GM10248 (cell line): ENCODE measurements at regions not wholly inside any gene's neighbourhood (a gene's known extent, or its start where the extent isn't known, plus 50 kb on each side); places are given as distances from the start of the nearest gene placed in this dataset.

Experiments
- CTCF ChIA-PET: fragments of 300-600 bp; sonication (Branson Sonifier 250); formaldehyde crosslinking; extraction: SDS; loops from one replicate; lab custom pipeline; 2021; ENCODE audit warnings: antibody characterized with exemption; lab: Yijun Ruan, JAX
- POLR2A ChIA-PET: fragments of 350-650 bp; sonication (Branson Sonifier 250); formaldehyde crosslinking; extraction: SDS; loops from one replicate; lab custom pipeline; 2020; ENCODE audit warnings: antibody characterized with exemption; lab: Yijun Ruan, JAX
- DNase-seq: peaks from one replicate; pipeline ENCODE4 v3.0.0; 2012; ENCODE audit errors: extremely low spot score
- CTCF ChIP-seq: IDR thresholded peaks from 2 replicates; pipeline ENCODE4 v1.5.1; 2012; ENCODE audit warnings: mild to moderate bottlenecking, low read depth; ENCODE audit errors: extremely low read depth, missing control alignments, control extremely low read depth

GRCh38 chr16:9598731-9599083 lies 507.3 kb downstream of the HAPSTR1 start:
- POLR2A ChIA-PET, result no interaction called here
- CTCF ChIA-PET, result no interaction called here
- TF ChIP-seq CTCF, result no peak
- no peak for DNase-seq

GRCh38 chr16:9599415-9600120 lies 508.1 kb downstream of the HAPSTR1 start:
- no peak for DNase-seq
- no peak for TF ChIP-seq CTCF
- CTCF ChIA-PET, result no interaction called here
- POLR2A ChIA-PET, result no interaction called here

GRCh38 chr16:9602189-9602588 lies 510.7 kb downstream of the HAPSTR1 start:
- DNase-seq, result no peak
- POLR2A ChIA-PET, result no interaction called here
- CTCF ChIA-PET, result no interaction called here
- no peak for TF ChIP-seq CTCF

GRCh38 chr16:9603316-9603715 lies 511.9 kb downstream of the HAPSTR1 start:
- TF ChIP-seq CTCF, result no peak
- POLR2A ChIA-PET, result no interaction called here
- no peak for DNase-seq
- CTCF ChIA-PET, result interaction anchor here (1.6 kb wide), 1 partner anchor 10 kb away, joined by 7 read pairs; no protein-coding TSS in a partner anchor

- CTCF ChIA-PET, result no interaction called here
- no peak for TF ChIP-seq CTCF
- no peak for DNase-seq
- POLR2A ChIA-PET, result no interaction called here
Observed at GRCh38 chr16:9607515-9608230, 516.2 kb downstream of the HAPSTR1 start.

GRCh38 chr16:9610727-9611126 lies 519.3 kb downstream of the HAPSTR1 start:
- ChIA-PET CTCF (interaction anchor here (1.3 to 1.5 kb wide), 2 partner anchors 9 to 88 kb away, joined by 3 to 4 read pairs; no protein-coding TSS in a partner anchor), POLR2A (no interaction called here)
- TF ChIP-seq CTCF, result no peak
- DNase-seq, result no peak
